ENCODE measurements at regions not wholly inside any gene's neighbourhood (a gene's known extent, or its start where the extent isn't known, plus 50 kb on each side); places are given as distances from the start of the nearest gene placed in this dataset.

GRCh38 chr2:83359336-83359735 is 1099.7 kb downstream of the SUCLG1 start:
- TF ChIP-seq CTCF (IDR thresholded peaks at IDR 0.05): no peak
- no peak for TF ChIP-seq POLR2AphosphoS5 (IDR thresholded peaks at IDR 0.05; ENCODE audit: low read depth, low read length)
- no peak for TF ChIP-seq TCF7L2 (IDR thresholded peaks at IDR 0.05; ENCODE audit: low read depth, low read length)

Measured in Panc1 (cell line).